CD4-positive, alpha-beta T cell treated with Interleukin-21 for 1 hour (primary cell): ENCODE measurements at regions not wholly inside any gene's neighbourhood (a gene's known extent, or its start where the extent isn't known, plus 50 kb on each side); places are given as distances from the start of the nearest gene placed in this dataset.
"Not testable (repeated sequence)": the region's sequence is repeated elsewhere in the genome, so short reads cannot be mapped to it uniquely, and the experiment has no call there.

ENCODE experiments used
- DNase-seq: peaks from one replicate; pipeline ENCODE4 v3.0.0-alpha.2; 2020

DNA sequence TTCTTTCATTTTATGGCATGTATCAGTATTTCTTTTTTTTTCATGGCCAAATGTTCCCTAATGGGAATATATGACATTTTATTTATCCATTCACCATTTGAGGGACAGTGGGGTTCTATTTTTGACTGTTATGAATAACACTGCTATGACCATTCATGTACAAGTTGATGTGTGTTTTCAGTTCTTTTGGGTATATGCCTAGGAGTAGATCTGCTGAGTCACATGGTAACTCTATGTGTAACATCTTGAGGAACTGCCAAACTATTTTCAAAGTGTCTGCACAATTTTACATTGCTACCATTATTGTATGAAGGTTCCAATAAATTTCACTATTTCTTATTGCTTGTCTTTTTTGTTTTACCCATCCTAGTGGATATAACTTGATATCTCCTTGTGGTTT, 223.0 kb downstream of the TANC2 start:
- no peak for DNase-seq

DNA sequence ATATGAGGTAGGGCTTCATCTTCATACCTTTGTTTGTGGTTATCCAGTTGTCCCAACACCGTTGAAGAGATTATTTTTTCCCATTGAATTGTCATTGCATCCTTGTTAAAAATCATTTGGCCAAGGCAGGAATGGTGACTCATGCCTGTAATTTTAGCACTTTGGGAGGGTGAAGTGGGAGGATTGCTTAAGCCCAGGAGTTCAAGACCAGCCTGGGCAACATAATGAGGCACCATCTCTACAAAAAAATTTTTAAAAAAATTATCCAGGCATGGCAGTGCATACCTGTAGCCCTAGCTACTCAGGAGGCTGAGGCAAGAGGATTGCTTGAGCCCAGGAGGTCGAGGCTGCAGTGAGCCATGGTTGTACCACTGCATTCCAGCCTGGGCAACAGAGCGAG, 223.9 kb downstream of the TANC2 start:
- no peak for DNase-seq

- DNase-seq: no peak
Measured at GRCh38 chr17:63190821-63191370, 224.9 kb downstream of the TANC2 start.

- no peak for DNase-seq
Measured at GRCh38 chr17:63191610-63192009, 225.6 kb downstream of the TANC2 start.

GRCh38 chr17:63193827-63194226, 227.8 kb downstream of the TANC2 start:
- no peak for DNase-seq

DNA sequence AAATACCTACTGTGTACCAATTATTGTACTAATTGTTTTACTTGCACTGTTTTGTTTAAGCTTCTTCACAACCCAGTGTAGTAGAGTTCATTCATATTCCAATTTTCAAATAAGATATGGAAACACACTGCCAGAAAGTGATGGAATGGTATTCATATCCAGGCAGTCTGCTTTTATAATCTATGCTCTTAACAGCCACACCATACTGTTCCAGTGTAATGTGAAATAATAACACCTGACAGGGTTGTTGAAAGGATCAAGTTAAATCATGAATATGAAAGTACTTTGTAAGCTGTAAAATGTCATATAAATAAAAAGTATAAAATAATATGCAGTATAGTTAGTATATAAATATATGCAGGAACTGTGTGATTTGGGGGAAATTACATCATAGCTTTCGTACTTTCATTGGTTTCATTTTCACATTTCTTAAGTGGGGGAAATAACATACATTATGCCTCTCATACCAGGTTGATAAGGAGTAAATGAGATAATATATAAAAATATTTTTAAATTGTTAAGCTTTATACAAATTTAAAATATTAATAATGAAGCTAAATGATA, 230.8 kb downstream of the TANC2 start:
- peak; percentile 24 for DNase-seq

- no peak for DNase-seq
Measured at GRCh38 chr17:63203652-63204051, 237.6 kb downstream of the TANC2 start.

- no peak for DNase-seq
Measured at GRCh38 chr17:63221939-63222338, 224.2 kb downstream of the CYB561 start.

GRCh38 chr17:63222655-63223054, 223.5 kb downstream of the CYB561 start:
- DNase-seq: no peak

DNA sequence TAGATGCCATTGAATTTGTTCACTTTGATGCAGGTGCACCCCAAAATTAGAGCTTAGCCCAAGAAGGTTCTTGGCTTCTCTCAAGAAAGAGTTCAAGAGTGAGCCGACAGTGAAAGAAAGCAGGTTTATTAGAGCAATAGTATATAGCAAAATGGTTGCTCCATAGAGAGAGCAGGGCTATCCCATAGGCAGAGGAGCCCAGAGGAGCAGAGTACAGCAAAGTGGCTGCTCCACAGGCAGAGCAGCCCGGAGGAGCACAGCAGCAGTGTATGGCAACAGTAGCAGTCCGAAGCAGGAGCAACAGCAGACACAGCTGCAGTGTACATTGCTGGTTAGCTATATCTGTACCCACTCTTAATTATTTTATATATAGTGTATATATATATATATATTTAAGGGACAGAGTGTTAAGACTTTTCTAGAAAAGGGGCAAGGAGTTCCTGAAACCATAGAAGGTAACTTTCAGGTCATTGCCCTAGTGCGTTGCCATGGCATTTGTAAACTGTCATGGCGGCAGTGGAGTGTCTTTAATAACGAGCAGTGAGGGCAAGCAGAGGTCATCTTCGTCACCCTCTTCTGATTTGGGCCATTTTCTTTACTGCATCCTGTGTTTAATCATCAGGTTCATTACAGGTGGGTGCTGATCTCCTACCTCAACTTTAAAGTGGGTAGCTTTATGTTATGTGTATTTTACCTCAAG, 222.7 kb downstream of the CYB561 start:
- DNase-seq: no peak

DNA sequence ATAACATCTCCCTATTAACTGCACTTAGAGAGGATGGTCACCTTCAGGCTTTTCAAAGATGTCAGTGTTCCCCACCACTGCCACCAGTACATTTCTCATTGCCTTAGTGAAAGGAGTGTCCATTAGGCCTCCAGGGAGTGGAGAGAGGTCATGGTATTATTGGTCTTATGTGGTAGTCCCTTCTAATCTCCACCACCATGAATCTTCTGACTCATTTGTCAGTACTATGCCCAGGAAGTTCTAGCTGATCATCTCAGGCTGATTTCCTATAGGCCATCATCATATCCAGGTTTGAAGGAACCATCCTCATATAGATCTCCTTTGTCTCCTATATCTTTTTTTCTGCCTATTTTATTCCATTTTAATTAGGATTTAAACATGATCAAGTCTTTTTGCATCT, 221.5 kb downstream of the CYB561 start:
- DNase-seq: no peak

DNA sequence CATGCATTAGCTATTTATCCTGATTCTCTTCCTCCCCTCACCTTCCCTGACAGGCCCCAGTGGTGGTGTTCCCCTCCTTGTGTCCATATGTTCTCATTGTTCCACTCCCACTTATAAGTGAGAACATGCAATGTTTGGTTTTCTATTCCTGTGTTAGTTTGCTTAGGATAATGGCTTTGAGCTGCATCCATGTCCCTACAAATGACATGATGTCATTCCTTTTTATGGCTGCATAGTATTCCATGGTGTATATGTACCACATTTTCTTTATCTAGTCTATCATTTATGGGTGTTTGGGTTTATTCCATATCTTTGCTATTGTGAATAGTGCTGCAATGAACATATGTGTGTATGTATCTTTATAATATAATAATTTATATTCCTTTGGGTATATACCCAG, 219.4 kb downstream of the CYB561 start:
- not testable (repeated sequence) for DNase-seq

DNA sequence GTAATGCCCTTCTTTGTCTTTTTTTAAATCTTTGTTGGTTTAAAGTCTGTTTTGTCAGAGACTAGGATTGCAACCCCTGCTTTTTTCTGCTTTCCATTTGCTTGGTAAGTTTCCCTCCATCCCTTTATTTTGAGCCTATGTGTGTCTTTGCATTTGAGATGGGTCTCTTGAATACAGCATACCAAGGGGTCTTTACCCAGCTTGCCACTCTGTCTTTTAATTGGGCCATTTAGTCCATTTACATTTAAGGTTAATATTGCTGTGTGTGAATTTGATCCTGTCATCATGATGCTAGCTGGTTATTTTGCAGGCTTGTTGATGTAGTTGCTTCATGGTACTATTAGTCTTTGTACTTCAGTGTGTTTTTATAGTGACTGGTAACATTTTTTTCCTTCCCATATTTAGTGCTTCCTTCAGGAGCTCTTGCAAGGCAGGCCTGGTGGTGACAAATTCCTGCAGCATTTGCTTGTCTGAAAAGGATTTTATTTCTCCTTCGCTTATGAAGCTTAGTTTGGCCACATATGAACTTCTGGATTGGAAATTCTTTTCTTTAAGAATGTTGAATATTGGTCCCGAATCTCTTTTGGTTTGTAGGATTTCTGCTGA, 215.0 kb downstream of the CYB561 start:
- not testable (repeated sequence) for DNase-seq

DNA sequence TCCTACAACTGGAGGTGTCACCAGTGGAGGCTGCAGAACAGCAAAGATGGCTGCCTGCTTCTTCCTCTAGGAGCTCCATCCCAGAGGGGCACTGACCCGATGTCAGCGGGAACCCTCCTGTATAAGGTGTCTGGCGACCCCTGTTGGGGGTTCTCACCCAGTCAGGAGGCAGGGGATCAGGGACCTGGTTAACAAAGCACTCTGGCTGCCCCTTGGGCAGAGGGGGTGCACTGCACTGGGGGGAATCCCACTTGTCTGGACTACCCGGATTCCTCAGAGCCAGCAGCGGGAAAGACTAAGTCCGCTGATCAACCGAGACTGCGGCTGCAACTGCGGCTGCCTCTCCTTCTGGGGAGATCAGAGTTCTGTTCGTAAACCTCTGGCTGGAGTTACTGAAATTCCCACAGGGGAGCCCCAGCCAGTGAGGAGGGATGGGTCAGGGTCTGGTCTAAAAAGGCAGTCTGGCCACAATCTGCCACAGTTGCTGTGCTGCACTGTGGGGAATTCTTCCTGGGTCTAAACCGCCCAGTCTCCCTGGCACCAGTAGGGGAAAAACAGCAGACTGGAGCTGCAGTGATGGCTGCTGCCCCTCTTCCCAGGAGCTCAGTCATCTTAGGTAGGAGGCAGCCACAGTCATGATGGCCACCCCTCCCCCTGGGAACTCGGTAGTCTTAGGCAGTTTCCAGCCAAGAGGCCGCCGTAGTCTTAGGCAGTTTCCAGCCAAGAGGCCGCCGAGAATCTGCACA, 213.4 kb downstream of the CYB561 start:
- no peak for DNase-seq

DNA sequence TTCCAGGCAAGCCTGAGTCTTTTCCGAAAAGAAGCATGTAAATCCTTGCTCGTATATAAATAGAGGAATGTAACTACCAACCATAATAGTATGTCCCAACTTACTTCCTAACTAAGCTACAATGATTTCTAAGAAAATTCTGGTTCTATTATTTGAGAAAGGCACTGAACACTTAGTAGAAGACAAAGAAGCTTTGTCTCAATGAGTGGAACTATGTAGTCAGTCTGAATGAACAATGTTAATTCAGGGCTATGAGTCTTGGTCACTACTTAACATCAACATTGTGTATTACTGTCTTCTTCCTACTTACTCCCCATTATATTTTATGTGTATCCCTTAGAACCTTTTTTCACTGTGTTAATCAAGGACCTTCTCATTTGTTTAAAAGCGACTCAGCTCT, 206.0 kb downstream of the CYB561 start:
- no peak for DNase-seq

GRCh38 chr17:63246344-63246743, 199.8 kb downstream of the CYB561 start:
- no peak for DNase-seq

DNA sequence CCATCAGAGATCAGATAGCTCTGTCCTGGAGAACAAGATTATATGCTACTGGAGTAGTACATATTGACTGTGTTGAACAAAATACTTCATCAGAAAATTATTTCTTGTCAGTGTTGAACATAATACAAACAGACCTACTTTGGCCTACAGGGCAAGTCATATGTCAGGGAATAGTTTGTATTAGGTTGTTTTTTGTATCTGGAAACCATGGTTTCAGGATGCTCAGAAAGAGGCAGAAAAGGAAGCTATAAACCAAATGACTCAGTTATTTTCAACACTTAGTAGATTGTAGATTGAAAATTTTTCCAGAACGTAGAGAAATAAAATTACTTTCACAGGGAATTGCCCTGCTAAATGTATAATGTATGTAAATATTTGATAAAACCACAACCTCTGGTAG, 198.4 kb downstream of the CYB561 start:
- DNase-seq: no peak

DNA sequence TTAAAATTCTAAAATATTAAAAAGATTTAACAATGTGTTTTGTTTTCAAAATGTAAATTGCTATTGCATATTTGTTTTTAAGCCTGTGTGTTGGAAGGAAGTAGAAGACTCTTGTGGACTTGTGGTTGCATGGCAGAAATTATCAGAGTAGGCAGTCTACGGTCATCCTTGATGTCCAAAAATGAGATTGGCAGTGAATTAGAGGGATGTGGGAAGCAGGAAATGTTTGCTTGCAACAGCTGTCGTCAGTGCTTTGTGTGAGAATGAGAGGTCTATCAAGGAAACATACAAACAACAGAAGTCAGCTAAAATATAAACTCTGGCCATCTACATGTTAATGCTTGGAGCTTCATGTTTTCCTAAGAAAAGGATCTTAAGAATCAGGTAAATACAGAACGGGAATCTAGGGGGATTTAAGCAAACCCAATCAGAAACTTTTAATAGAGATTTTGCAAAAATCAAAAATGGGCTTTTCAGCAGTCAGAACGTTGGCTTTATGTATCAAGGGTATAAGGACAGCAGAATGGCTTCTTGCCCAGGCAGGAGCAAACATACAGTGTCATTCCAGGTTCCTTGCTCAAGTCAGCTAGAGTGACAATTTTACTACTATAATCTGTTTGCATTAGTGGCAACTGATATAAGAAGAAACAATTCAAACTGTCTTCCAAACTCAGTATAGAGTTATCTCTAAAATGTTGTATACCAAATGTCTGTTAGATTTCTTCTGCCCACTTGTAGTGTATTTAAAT, 196.7 kb downstream of the CYB561 start:
- DNase-seq: no peak

DNA sequence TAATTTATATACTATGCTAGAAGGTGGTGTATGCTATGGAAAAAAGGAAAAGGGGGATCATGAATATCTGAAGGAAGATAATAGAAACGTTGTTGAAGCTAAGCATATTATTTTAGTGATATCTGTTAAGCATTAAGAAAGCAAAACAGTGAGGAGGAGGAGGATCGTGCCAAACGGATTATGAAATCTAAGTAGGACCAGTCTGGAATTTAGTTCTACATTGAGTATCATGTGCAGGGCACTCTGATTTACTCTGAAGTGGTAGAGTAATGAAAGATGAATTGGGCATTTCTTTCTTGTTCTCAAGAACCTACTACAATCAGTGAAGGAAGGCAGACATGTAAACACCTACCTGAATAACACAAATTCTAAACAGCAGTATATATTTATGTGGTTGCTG, 195.3 kb downstream of the CYB561 start:
- no peak for DNase-seq

- DNase-seq: no peak
Measured at GRCh38 chr17:63258785-63259184, 187.3 kb downstream of the CYB561 start.

DNA sequence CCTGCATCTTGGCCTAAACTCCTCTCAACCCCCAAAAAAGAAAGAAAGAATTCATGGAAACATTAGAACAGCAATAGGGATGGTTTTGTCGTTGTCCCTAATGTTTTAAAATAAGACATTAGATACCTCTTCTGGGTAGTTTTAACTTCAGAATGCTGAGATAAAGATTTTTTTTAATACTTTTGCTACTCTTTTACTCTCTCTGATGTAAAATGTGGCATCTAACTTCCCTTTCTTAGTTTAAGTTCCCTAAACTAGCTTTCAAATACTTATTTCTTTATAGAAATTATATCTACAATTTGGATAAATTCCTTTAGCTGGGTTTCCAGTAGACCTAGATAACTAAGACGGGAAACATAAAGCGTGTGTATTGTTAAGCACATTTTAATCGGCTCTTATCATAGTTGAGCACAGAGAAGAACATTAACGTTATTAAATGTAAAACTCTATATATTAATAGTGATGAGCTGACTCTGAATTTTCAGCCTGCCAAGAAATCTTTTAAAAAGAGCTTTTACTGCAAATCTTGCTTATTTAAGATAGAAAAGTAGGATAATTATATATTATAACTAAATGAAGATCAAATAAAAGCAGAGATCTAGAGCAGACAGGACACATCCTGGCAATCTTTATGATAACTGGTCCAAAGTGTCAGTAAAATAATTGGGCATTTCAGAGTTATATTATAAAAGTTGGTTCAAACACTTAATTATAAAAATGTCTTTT, 183.2 kb downstream of the CYB561 start:
- DNase-seq: no peak

GRCh38 chr17:63265526-63265925, 180.6 kb downstream of the CYB561 start:
- no peak for DNase-seq
